ENCODE measurements at regions not wholly inside any gene's neighbourhood (a gene's known extent, or its start where the extent isn't known, plus 50 kb on each side); places are given as distances from the start of the nearest gene placed in this dataset.

- Mint-ChIP-seq H3K27me3 (peaks cover 4% of the 10 kb centered on the region), H3K36me3 (ENCODE audit: low read depth) (no peaks in the 10 kb centered on the region), H3K27ac (no peak overlapping the region), H3K9me3 (no peaks in the 10 kb centered on the region), H3K4me1 (ENCODE audit: low read depth) (no peaks in the 10 kb centered on the region), H3K4me3 (no peak overlapping the region)
These were observed 169.5 kb upstream of the STARD13 start for GRCh38 chr13:33454844-33455705.

DNA sequence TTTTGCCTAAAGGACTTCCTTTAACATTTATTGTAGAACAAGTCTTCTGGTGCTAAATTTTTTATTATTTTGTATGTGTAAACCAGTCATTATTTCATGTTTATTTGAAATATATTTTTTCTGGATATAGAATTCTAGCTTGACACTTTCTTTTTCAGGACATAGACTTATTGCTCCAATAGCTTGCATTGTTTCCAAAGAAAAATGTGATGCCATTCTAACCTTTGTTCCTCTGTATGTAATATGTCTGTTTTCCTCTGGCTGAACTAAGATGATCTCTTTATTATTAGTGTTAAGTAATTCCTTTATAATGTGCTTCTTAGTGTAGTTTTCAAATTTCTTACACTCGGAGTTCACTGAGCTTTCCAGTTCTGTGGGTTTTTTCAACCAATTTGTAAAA lies 174.1 kb upstream of the STARD13 start:
- Mint-ChIP-seq H3K4me3 (no peak overlapping the region), H3K36me3 (ENCODE audit: low read depth) (no peaks in the 10 kb centered on the region), H3K27ac (no peak overlapping the region), H3K9me3 (no peaks in the 10 kb centered on the region), H3K27me3 (peaks cover 10% of the 10 kb centered on the region), H3K4me1 (ENCODE audit: low read depth) (no peaks in the 10 kb centered on the region)

DNA sequence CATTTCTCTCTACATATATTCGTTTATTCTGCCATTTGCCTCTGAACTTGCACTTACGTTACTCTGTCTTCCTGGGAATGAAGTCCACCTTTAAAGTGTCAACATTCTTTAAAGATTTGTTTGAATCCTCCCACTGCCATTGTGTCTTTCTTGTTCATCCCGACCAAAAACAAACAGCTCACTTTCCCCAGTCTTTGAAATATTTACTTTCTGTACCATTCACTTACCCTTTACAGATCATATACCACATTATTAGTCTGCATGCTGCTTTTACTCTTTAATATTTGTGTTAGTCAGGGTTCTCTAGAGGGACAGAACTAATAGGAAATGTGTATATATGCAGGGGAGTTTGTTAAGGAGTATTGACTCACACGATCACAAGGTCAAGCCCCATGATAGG lies 176.6 kb upstream of the STARD13 start:
- Mint-ChIP-seq H3K9me3 (peaks cover 4% of the 10 kb centered on the region), H3K36me3 (ENCODE audit: low read depth) (no peaks in the 10 kb centered on the region), H3K27ac (no peak overlapping the region), H3K4me3 (no peak overlapping the region), H3K4me1 (ENCODE audit: low read depth) (no peaks in the 10 kb centered on the region), H3K27me3 (peaks cover 13% of the 10 kb centered on the region)

DNA sequence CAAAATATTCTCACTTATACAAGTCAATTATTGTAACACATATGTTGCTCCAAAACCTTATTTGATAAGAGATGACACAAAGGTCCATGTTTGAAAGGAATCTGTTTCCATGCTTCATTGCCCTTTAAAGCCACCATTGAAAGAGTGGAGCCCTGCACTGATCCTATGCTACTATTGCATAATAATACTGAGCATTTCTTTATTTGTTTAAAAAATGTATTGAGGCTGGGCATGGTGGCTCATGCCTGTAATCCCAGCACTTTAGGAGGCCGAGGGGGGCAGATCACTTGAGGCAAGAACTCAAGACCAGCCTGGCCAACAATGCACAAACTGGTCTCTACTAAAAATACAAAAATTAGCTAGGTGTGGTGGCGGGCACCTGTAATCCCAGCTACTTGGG lies 178.8 kb upstream of the STARD13 start:
- Mint-ChIP-seq H3K27me3 (peaks cover 13% of the 10 kb centered on the region), H3K27ac (no peak overlapping the region), H3K36me3 (ENCODE audit: low read depth) (no peaks in the 10 kb centered on the region), H3K9me3 (peaks cover 4% of the 10 kb centered on the region), H3K4me3 (no peak overlapping the region), H3K4me1 (ENCODE audit: low read depth) (no peaks in the 10 kb centered on the region)

- Mint-ChIP-seq H3K4me3 (no peak overlapping the region), H3K27ac (no peak overlapping the region), H3K27me3 (peaks cover 13% of the 10 kb centered on the region), H3K9me3 (peaks cover 4% of the 10 kb centered on the region), H3K36me3 (ENCODE audit: low read depth) (no peaks in the 10 kb centered on the region), H3K4me1 (ENCODE audit: low read depth) (no peaks in the 10 kb centered on the region)
These were observed 180.7 kb upstream of the STARD13 start for GRCh38 chr13:33466262-33466661.

GRCh38 chr13:33467556-33467955 lies 182.0 kb upstream of the STARD13 start:
- H3K36me3 Mint-ChIP-seq (ENCODE audit: low read depth) = no peaks in the 10 kb centered on the region
- no peaks in the 10 kb centered on the region for H3K4me1 Mint-ChIP-seq (ENCODE audit: low read depth)
- H3K27me3 Mint-ChIP-seq = peaks cover 6% of the 10 kb centered on the region
- no peak overlapping the region for H3K27ac Mint-ChIP-seq
- peaks cover 4% of the 10 kb centered on the region for H3K9me3 Mint-ChIP-seq
- H3K4me3 Mint-ChIP-seq = no peak overlapping the region

- Mint-ChIP-seq H3K4me1 (ENCODE audit: low read depth) (no peaks in the 10 kb centered on the region), H3K9me3 (no peaks in the 10 kb centered on the region), H3K36me3 (ENCODE audit: low read depth) (no peaks in the 10 kb centered on the region), H3K27ac (no peak overlapping the region), H3K4me3 (no peak overlapping the region), H3K27me3 (peaks cover 3% of the 10 kb centered on the region)
These were observed 185.6 kb upstream of the STARD13 start for GRCh38 chr13:33471204-33471603.

GRCh38 chr13:33472446-33472845 lies 186.9 kb upstream of the STARD13 start:
- H3K36me3 Mint-ChIP-seq (ENCODE audit: low read depth) = no peaks in the 10 kb centered on the region
- H3K27me3 Mint-ChIP-seq = peaks cover 11% of the 10 kb centered on the region
- H3K27ac Mint-ChIP-seq = no peak overlapping the region
- no peak overlapping the region for H3K4me3 Mint-ChIP-seq
- H3K9me3 Mint-ChIP-seq = peaks cover 5% of the 10 kb centered on the region
- H3K4me1 Mint-ChIP-seq (ENCODE audit: low read depth) = no peaks in the 10 kb centered on the region

GRCh38 chr13:33479105-33479504 lies 193.6 kb upstream of the STARD13 start:
- peaks cover 16% of the 10 kb centered on the region for H3K9me3 Mint-ChIP-seq
- no peak overlapping the region for H3K27ac Mint-ChIP-seq
- H3K27me3 Mint-ChIP-seq = peaks cover 30% of the 10 kb centered on the region
- no peak overlapping the region for H3K4me3 Mint-ChIP-seq
- peaks cover 5% of the 10 kb centered on the region for H3K36me3 Mint-ChIP-seq (ENCODE audit: low read depth)
- no peaks in the 10 kb centered on the region for H3K4me1 Mint-ChIP-seq (ENCODE audit: low read depth)

DNA sequence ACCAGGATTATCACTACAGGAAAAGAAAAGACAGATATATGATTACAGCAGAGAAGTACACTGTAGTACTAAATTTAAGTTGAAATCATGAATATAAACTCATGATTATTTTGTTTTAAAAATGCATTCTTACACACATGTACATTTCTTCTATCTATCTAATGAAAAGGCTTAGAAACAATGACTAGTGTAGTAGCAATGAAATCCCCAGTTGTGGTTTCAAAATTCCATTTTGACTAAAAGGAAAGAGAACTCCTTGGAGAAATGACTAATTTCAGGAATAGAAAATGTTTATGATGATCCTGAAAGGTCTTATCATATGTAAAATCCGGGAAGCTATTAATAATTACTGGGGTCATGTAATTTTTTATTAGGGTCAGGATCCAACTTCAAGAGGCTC lies 195.0 kb upstream of the STARD13 start:
- Mint-ChIP-seq H3K27ac (no peak overlapping the region), H3K4me3 (no peak overlapping the region), H3K36me3 (ENCODE audit: low read depth) (peaks cover 9% of the 10 kb centered on the region), H3K9me3 (peaks cover 23% of the 10 kb centered on the region), H3K4me1 (ENCODE audit: low read depth) (no peaks in the 10 kb centered on the region), H3K27me3 (peaks cover 38% of the 10 kb centered on the region)

GRCh38 chr13:33483471-33483870 lies 197.9 kb upstream of the STARD13 start:
- Mint-ChIP-seq H3K36me3 (ENCODE audit: low read depth) (peaks cover 4% of the 10 kb centered on the region), H3K4me3 (no peak overlapping the region), H3K4me1 (ENCODE audit: low read depth) (no peaks in the 10 kb centered on the region), H3K27ac (no peak overlapping the region), H3K27me3 (peaks cover 33% of the 10 kb centered on the region), H3K9me3 (peaks cover 12% of the 10 kb centered on the region)

DNA sequence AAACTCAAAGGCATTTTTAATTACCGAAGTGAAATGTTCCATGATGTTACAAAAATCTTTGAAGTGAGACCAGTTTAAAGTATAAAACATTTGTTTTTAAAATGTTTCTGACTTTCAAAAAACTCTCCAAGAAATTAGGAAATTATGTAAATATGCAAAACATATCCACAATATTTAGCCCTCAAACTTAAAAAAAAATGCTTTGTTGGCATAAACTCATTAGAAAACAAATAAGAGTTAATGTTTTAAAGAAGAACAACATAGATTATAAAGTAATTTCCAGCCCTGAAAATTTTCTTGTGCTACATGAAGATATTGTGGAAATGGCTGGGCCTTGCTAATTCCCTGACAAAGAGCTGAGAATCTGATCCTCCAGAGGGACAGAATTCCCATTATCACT lies 199.7 kb upstream of the STARD13 start:
- Mint-ChIP-seq H3K27me3 (peaks cover 31% of the 10 kb centered on the region), H3K36me3 (ENCODE audit: low read depth) (peaks cover 4% of the 10 kb centered on the region), H3K9me3 (peaks cover 12% of the 10 kb centered on the region), H3K4me1 (ENCODE audit: low read depth) (no peaks in the 10 kb centered on the region), H3K4me3 (no peak overlapping the region), H3K27ac (no peak overlapping the region)

GRCh38 chr13:33487575-33488243 lies 202.2 kb upstream of the STARD13 start:
- H3K4me3 Mint-ChIP-seq = no peak overlapping the region
- no peak overlapping the region for H3K27ac Mint-ChIP-seq
- no peaks in the 10 kb centered on the region for H3K4me1 Mint-ChIP-seq (ENCODE audit: low read depth)
- H3K9me3 Mint-ChIP-seq = peaks cover 12% of the 10 kb centered on the region
- H3K27me3 Mint-ChIP-seq = peaks cover 31% of the 10 kb centered on the region
- H3K36me3 Mint-ChIP-seq (ENCODE audit: low read depth) = peaks cover 4% of the 10 kb centered on the region

DNA sequence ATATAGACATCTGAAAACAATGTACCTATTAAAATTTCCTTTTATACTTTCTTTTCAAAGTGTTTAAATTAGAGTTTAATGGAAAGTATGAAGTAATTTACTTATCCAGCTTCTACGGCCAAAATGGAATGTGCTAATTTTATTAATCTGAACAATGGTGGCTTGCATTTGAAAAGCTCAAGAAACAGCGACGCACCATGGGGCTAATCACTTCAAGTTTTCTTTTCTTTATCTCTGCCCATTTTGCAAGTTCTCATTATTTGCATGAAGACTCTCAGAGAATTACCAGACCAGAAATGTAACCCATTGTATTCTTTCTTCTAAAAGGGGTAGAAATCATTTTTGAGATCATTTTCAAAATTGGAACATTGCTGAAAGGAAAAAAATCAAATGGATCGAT lies 204.0 kb upstream of the STARD13 start:
- Mint-ChIP-seq H3K9me3 (peaks cover 4% of the 10 kb centered on the region), H3K4me3 (no peak overlapping the region), H3K36me3 (ENCODE audit: low read depth) (peaks cover 2% of the 10 kb centered on the region), H3K4me1 (ENCODE audit: low read depth) (no peaks in the 10 kb centered on the region), H3K27ac (no peak overlapping the region), H3K27me3 (peaks cover 22% of the 10 kb centered on the region)

DNA sequence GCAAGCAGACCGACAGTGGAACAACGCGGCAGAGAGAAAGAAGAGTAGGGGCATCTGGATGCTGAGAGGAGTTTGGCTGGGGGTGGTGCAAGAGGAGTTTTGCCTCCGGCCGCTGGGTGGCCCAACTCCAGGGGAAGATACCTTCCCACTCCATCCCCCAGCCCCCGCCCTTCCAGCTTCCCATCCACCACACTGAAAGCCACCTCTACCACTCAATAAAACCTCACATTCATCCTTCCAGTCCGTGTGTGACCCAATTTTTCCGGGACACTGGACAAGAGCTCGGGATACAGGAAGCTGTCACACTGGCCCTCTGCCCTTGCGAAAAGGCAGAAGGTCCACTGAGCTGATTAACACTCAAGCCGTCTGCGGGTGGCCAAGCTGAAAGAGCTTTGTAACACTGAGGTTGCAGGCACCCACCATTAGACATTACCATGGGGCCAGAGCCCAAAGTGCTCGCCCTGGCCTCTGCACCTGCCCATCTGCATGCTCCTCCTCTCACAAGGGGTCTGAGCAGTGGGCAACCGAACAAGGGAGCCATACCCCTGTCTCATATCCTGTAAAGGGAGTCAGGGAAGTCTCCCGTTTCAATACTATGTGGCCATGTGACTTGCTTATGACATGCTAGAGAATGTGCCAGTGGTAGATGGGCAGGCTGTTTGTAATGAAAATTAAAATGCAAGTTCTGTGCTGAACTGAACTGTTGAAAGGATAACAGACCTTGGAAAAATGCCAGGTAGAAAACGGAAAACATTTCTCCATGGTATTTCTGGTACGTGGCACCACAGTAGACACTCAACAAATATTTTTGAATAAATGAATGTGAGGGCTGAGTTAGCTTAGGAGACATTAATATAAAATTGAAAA lies 205.1 kb upstream of the STARD13 start:
- no peaks in the 10 kb centered on the region for H3K4me1 Mint-ChIP-seq (ENCODE audit: low read depth)
- no peak overlapping the region for H3K27ac Mint-ChIP-seq
- no peaks in the 10 kb centered on the region for H3K9me3 Mint-ChIP-seq
- H3K27me3 Mint-ChIP-seq = peaks cover 18% of the 10 kb centered on the region
- no peaks in the 10 kb centered on the region for H3K36me3 Mint-ChIP-seq (ENCODE audit: low read depth)
- no peak overlapping the region for H3K4me3 Mint-ChIP-seq

All from stimulated activated naive CD8-positive, alpha-beta T cell treated with anti-CD3 and anti-CD28 coated beads, Interleukin-15, Interleukin-2, amounts not matched to agents 100 ng/mL and 50 ng/mL, for 24 hours (primary cell).